A673 (cell line): ENCODE measurements at regions not wholly inside any gene's neighbourhood (a gene's known extent, or its start where the extent isn't known, plus 50 kb on each side); places are given as distances from the start of the nearest gene placed in this dataset.

Experiments used
- EZH2 ChIP-seq: fragments of 200-600 bp; sonication (generic); IDR thresholded peaks from 2 replicates; pipeline ENCODE4 v1.6.1; 2017; ENCODE audit warnings: borderline replicate concordance, low read depth, mild to moderate bottlenecking, mixed read lengths, antibody characterized with exemption, low read length; ENCODE audit not compliant: poor library complexity, severe bottlenecking
- TF ChIP-seq, protein P1 (sequence below): fragments of 300-800, 200-600 bp; sonication (generic); conservative IDR thresholded peaks from 2 replicates; pipeline ENCODE4 v1.5.1; 2017; ENCODE audit warnings: low read depth, mild to moderate bottlenecking, antibody characterized with exemption, low read length, moderate library complexity, mixed read lengths

DNA sequence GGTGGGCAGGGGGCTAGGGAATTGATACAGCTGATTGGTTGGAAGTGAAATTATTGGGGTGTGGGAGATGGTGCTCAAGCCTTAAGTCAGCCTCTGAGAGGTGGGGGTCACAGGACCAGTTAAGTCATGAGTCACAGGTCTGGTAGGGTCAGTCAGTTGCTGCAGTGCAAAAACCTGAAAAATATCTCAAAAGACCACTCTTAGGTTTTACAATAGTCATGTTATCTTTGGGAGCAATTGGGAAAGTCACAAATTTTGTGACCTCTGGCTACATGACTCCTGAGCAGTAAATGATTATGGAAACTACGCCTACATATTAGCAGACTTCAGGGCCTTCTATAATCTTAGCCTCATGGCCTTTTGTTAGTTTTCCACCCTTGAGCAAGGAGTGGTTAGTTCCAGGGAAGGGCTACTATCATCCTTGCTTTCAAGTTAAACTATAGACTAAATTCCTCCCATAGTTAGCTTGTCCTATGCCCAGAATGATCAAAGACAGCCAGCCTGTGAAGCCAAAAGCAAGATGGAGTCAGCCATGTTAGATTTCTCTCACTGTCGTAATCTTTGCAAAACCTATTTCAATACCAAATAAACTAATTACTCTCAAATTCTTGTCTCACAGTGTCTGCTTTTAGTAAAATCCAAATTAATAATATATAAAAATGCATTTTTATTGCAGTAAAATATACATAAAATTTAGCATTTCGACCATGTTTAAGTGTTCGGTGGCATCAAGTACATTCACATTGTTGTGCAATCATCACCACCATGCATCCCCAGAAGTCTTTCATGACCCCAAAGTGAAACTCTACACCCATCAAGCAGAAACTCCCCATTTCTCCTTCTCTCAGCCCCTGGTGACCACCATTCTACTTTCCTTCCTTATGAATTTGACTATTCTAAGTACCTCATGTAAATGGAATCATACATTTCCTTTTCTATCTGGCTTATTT, 60.9 kb upstream of the CD2AP start:
- TF ChIP-seq, protein P1, sequence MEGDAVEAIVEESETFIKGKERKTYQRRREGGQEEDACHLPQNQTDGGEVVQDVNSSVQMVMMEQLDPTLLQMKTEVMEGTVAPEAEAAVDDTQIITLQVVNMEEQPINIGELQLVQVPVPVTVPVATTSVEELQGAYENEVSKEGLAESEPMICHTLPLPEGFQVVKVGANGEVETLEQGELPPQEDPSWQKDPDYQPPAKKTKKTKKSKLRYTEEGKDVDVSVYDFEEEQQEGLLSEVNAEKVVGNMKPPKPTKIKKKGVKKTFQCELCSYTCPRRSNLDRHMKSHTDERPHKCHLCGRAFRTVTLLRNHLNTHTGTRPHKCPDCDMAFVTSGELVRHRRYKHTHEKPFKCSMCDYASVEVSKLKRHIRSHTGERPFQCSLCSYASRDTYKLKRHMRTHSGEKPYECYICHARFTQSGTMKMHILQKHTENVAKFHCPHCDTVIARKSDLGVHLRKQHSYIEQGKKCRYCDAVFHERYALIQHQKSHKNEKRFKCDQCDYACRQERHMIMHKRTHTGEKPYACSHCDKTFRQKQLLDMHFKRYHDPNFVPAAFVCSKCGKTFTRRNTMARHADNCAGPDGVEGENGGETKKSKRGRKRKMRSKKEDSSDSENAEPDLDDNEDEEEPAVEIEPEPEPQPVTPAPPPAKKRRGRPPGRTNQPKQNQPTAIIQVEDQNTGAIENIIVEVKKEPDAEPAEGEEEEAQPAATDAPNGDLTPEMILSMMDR: no peak
- TF ChIP-seq EZH2: no peak
